VCaP (cell line): ENCODE measurements at regions not wholly inside any gene's neighbourhood (a gene's known extent, or its start where the extent isn't known, plus 50 kb on each side); places are given as distances from the start of the nearest gene placed in this dataset.
A peak's percentile ranks its signal among the peaks of the same experiment; 100 is the strongest.

Experiments used
- H3K27ac ChIP-seq: fragments of 450-650 bp; 2 replicates; pipeline ENCODE4 v1.5.1; 2017
- CTCF ChIP-seq: fragments of 450-650 bp; conservative IDR thresholded peaks from 2 replicates; pipeline ENCODE4 v1.5.1; 2017; ENCODE audit warnings: mild to moderate bottlenecking, moderate library complexity

GRCh38 chr2:155708071-155708470 is 624.5 kb downstream of the NR4A2 start:
- TF ChIP-seq CTCF: peak; percentile 69
- no peak overlapping the region for H3K27ac ChIP-seq

GRCh38 chr2:155703917-155704316 is 628.6 kb downstream of the NR4A2 start:
- TF ChIP-seq CTCF: no peak
- H3K27ac ChIP-seq: no peak overlapping the region

GRCh38 chr2:155703048-155703447 is 629.5 kb downstream of the NR4A2 start:
- no peak overlapping the region for H3K27ac ChIP-seq
- TF ChIP-seq CTCF: no peak

- TF ChIP-seq CTCF: no peak
- H3K27ac ChIP-seq: no peak overlapping the region
Observed at GRCh38 chr2:155701721-155702120, 630.8 kb downstream of the NR4A2 start.

GRCh38 chr2:155696571-155696970 is 636.0 kb downstream of the NR4A2 start:
- TF ChIP-seq CTCF: no peak
- no peak overlapping the region for H3K27ac ChIP-seq

GRCh38 chr2:155695505-155695904 is 637.0 kb downstream of the NR4A2 start:
- TF ChIP-seq CTCF: no peak
- H3K27ac ChIP-seq: no peak overlapping the region

GRCh38 chr2:155692856-155693255 is 639.7 kb downstream of the NR4A2 start:
- TF ChIP-seq CTCF: no peak
- H3K27ac ChIP-seq: no peak overlapping the region

- H3K27ac ChIP-seq: no peak overlapping the region
- no peak for TF ChIP-seq CTCF
Observed at GRCh38 chr2:155692106-155692505, 640.4 kb downstream of the NR4A2 start.
